Common myeloid progenitor, CD34-positive (primary cell): ENCODE measurements at regions not wholly inside any gene's neighbourhood (a gene's known extent, or its start where the extent isn't known, plus 50 kb on each side); places are given as distances from the start of the nearest gene placed in this dataset.

Experiments
- CTCF ChIA-PET: fragments of 350-600 bp; sonication (Branson Sonifier 250); formaldehyde crosslinking; loops from one replicate; lab custom pipeline; 2021; ENCODE audit warnings: antibody characterized with exemption; lab: Charles Lee
- POLR2A ChIA-PET: fragments of 350-600 bp; sonication (Branson Sonifier 250); formaldehyde crosslinking; loops from one replicate; lab custom pipeline; 2021; ENCODE audit warnings: antibody characterized with exemption; lab: Charles Lee
- DNase-seq, 3 donors: peaks; one replicate each; pipeline versions ENCODE4 v3.0.0 to v3.0.0-alpha.2; 2013
- H3K27ac ChIP-seq, 2 experiments: 1 replicate in 1 of 2; 2 replicates in 1 of 2; pipeline ENCODE4 v1.7.0; 2013; ENCODE audit warnings: inconsistent platforms in 2 of 2, low read length in 2 of 2, mild to moderate bottlenecking in 2 of 2, low read depth in 1 of 2, moderate library complexity in 1 of 2; ENCODE audit not compliant: severe bottlenecking in 2 of 2, insufficient read depth in 1 of 2, poor library complexity in 1 of 2
- H3K27me3 ChIP-seq, 5 experiments: replicated peaks in 2 of 5; 1 replicate in 3 of 5; 2 replicates in 2 of 5; pipeline versions ENCODE4 v1.6.1 to v1.7.0; 2013; ENCODE audit warnings: low read length in 4 of 5, mild to moderate bottlenecking in 2 of 5, moderate library complexity in 2 of 5, inconsistent platforms in 1 of 5; ENCODE audit not compliant: insufficient read depth in 5 of 5, control insufficient read depth in 4 of 5
- H3K36me3 ChIP-seq, 4 experiments: 1 replicate in 2 of 4; 2 replicates in 2 of 4; pipeline versions ENCODE4 v1.6.1 to v1.7.0; 2013; ENCODE audit warnings: low read length in 3 of 4, control low read depth in 1 of 4, mild to moderate bottlenecking in 1 of 4; ENCODE audit not compliant: control insufficient read depth in 4 of 4, insufficient read depth in 4 of 4
- H3K4me1 ChIP-seq, 4 experiments: 1 replicate in 3 of 4; 2 replicates in 1 of 4; pipeline versions ENCODE4 v1.6.1 to v1.7.1; 2013; ENCODE audit warnings: low read length in 3 of 4, mild to moderate bottlenecking in 3 of 4, control low read depth in 1 of 4, inconsistent platforms in 1 of 4, moderate library complexity in 1 of 4; ENCODE audit not compliant: control insufficient read depth in 4 of 4, insufficient read depth in 4 of 4; ENCODE audit errors: control extremely low read depth in 1 of 4
- H3K4me3 ChIP-seq, 7 experiments: 1 replicate in 4 of 7; 2 replicates in 3 of 7; pipeline versions ENCODE4 v1.5.1 to v1.7.0; 2013; ENCODE audit warnings: mild to moderate bottlenecking in 7 of 7, low read length in 6 of 7, moderate library complexity in 6 of 7, inconsistent platforms in 2 of 7, low read depth in 2 of 7, control low read depth in 1 of 7; ENCODE audit not compliant: insufficient read depth in 4 of 7, control insufficient read depth in 1 of 7; ENCODE audit errors: extremely low read depth in 1 of 7
- H3K9me3 ChIP-seq, 5 experiments: 1 replicate in 4 of 5; 2 replicates in 1 of 5; pipeline versions ENCODE4 v1.6.1 to v1.7.1; 2013; ENCODE audit warnings: low read length in 4 of 5, mild to moderate bottlenecking in 2 of 5, inconsistent platforms in 1 of 5, low read depth in 1 of 5, moderate library complexity in 1 of 5; ENCODE audit not compliant: control insufficient read depth in 4 of 5, insufficient read depth in 2 of 5; ENCODE audit errors: control extremely low read depth in 1 of 5
- WGBS: methylation state at CpG from one replicate; pipeline ENCODE4 v1.1.5; 2013; ENCODE audit not compliant: insufficient coverage; 5-methylcytosine and 5-hydroxymethylcytosine counted together

GRCh38 chr4:179291657-179292056, 1849.4 kb upstream of the AGA start:
- ChIA-PET CTCF (interaction anchor here (1.0 kb wide), 1 partner anchor 14 kb away, joined by 3 read pairs; no protein-coding TSS in a partner anchor), POLR2A (no interaction called here)
- Histone ChIP-seq H3K4me3 (no peak overlapping the region), H3K36me3 (no peaks in the 10 kb centered on the region), H3K4me1 (no peaks in the 10 kb centered on the region), H3K9me3 (peaks cover 0 to 5% (median 1%) of the 10 kb centered on the region in 5 experiments), H3K27ac (no peak overlapping the region), H3K27me3 (no peaks in the 10 kb centered on the region)
- DNase-seq = no peak

GRCh38 chr4:179292468-179292867, 1850.2 kb upstream of the AGA start:
- no peak overlapping the region for H3K4me3 ChIP-seq
- no peaks in the 10 kb centered on the region for H3K4me1 ChIP-seq
- H3K27ac ChIP-seq = no peak overlapping the region
- no peak for DNase-seq
- ChIA-PET CTCF (no interaction called here), POLR2A (no interaction called here)
- 90% methylated on average over 1 of the region's 1 CpG for WGBS
- no peaks in the 10 kb centered on the region for H3K36me3 ChIP-seq
- H3K27me3 ChIP-seq = no peaks in the 10 kb centered on the region
- H3K9me3 ChIP-seq = peaks cover 0 to 6% (median 1%) of the 10 kb centered on the region in 5 experiments

- ChIA-PET CTCF (interaction anchor here (1.1 to 2.1 kb wide), 3 partner anchors 728 to 732 kb away, joined by 4 to 13 read pairs (median 5); no protein-coding TSS in a partner anchor), POLR2A (no interaction called here)
- peak; percentile 18 to 49 (median 28) for DNase-seq
- H3K9me3 ChIP-seq = peaks cover 0 to 2% (median 0%) of the 10 kb centered on the region in 5 experiments
- no peaks in the 10 kb centered on the region for H3K4me1 ChIP-seq
- no peak overlapping the region for H3K27ac ChIP-seq
- WGBS = 60% methylated on average over 1 of the region's 4 CpGs
- no peaks in the 10 kb centered on the region for H3K36me3 ChIP-seq
- H3K27me3 ChIP-seq = no peaks in the 10 kb centered on the region
- H3K4me3 ChIP-seq = no peak overlapping the region
Observed at GRCh38 chr4:179307297-179308136, 1865.3 kb upstream of the AGA start.

- Histone ChIP-seq H3K36me3 (no peaks in the 10 kb centered on the region), H3K9me3 (peaks cover 0 to 2% (median 0%) of the 10 kb centered on the region in 5 experiments), H3K4me3 (no peak overlapping the region), H3K27me3 (no peaks in the 10 kb centered on the region), H3K27ac (no peak overlapping the region), H3K4me1 (no peaks in the 10 kb centered on the region)
- no peak for DNase-seq
- CTCF ChIA-PET = no interaction called here
- POLR2A ChIA-PET = no interaction called here
- WGBS = no CpG with 5 or more reads among the region's 1 CpG
Observed at GRCh38 chr4:179313823-179314222, 1871.6 kb upstream of the AGA start.

- 100% methylated on average over 1 of the region's 2 CpGs for WGBS
- Histone ChIP-seq H3K9me3 (no peaks in the 10 kb centered on the region), H3K27ac (no peak overlapping the region), H3K27me3 (no peaks in the 10 kb centered on the region), H3K4me3 (no peak overlapping the region), H3K4me1 (no peaks in the 10 kb centered on the region), H3K36me3 (no peaks in the 10 kb centered on the region)
- POLR2A ChIA-PET = no interaction called here
- no peak for DNase-seq
- CTCF ChIA-PET = no interaction called here
Observed at GRCh38 chr4:179325181-179325580, 1882.9 kb upstream of the AGA start.

- no peak overlapping the region for H3K27ac ChIP-seq
- WGBS = 88% methylated on average over 6 of the region's 8 CpGs
- no peaks in the 10 kb centered on the region for H3K27me3 ChIP-seq
- ChIA-PET POLR2A (no interaction called here), CTCF (no interaction called here)
- DNase-seq = no peak
- H3K4me3 ChIP-seq = no peak overlapping the region
- H3K4me1 ChIP-seq = no peaks in the 10 kb centered on the region
- H3K9me3 ChIP-seq = no peaks in the 10 kb centered on the region
- H3K36me3 ChIP-seq = no peaks in the 10 kb centered on the region
Observed at GRCh38 chr4:179328627-179329026, 1886.4 kb upstream of the AGA start.

- DNase-seq = no peak
- Histone ChIP-seq H3K4me3 (no peak overlapping the region), H3K9me3 (no peaks in the 10 kb centered on the region), H3K27me3 (no peaks in the 10 kb centered on the region), H3K27ac (no peak overlapping the region), H3K4me1 (no peaks in the 10 kb centered on the region), H3K36me3 (no peaks in the 10 kb centered on the region)
- CTCF ChIA-PET = no interaction called here
- POLR2A ChIA-PET = no interaction called here
- 94% methylated on average over 3 of the region's 6 CpGs for WGBS
Observed at GRCh38 chr4:179331362-179331761, 1889.1 kb upstream of the AGA start.
